MCF 10A (cell line): ENCODE measurements at regions not wholly inside any gene's neighbourhood (a gene's known extent, or its start where the extent isn't known, plus 50 kb on each side); places are given as distances from the start of the nearest gene placed in this dataset.
A peak's percentile ranks its signal among the peaks of the same experiment; 100 is the strongest.

Experiments
- BruUV-seq: library from RNA; stranded (reverse); fragments of 400-500 nt; replicated peaks from 2 replicates; lab custom pipeline; 2021; lab: Mats Ljungman, UMichigan
- CTCF ChIA-PET: fragments of 300-600 bp; sonication (Branson Sonifier 250); formaldehyde crosslinking; extraction: SDS; loops from one replicate; lab custom pipeline; 2021; ENCODE audit warnings: antibody characterized with exemption, inconsistent platforms; lab: Yijun Ruan, JAX
- POLR2A ChIA-PET: fragments of 300-600, 350-650 bp; sonication (Branson Sonifier 250); formaldehyde crosslinking; extraction: SDS; loops from one replicate; lab custom pipeline; 2020; ENCODE audit warnings: antibody characterized with exemption, inconsistent platforms; lab: Yijun Ruan, JAX
- DNase-seq: peaks from one replicate; pipeline ENCODE4 v3.0.0-alpha.2; 2018; ENCODE audit not compliant: unreplicated experiment
- H3K27ac Mint-ChIP-seq: one replicate; pipeline ENCODE4 v1.8.0; 2022; ENCODE audit warnings: mild to moderate bottlenecking, low read depth, mixed read lengths; ENCODE audit not compliant: unreplicated experiment
- H3K27me3 Mint-ChIP-seq: one replicate; pipeline ENCODE4 v1.8.0; 2022; ENCODE audit warnings: mixed read lengths; ENCODE audit not compliant: insufficient read depth, unreplicated experiment
- H3K36me3 Mint-ChIP-seq: one replicate; pipeline ENCODE4 v1.8.0; 2022; ENCODE audit warnings: mild to moderate bottlenecking, moderate library complexity, mixed read lengths; ENCODE audit not compliant: insufficient read depth, unreplicated experiment
- H3K4me1 Mint-ChIP-seq: one replicate; pipeline ENCODE4 v1.8.0; 2022; ENCODE audit warnings: mixed read lengths; ENCODE audit not compliant: insufficient read depth, unreplicated experiment
- H3K4me3 Mint-ChIP-seq: one replicate; pipeline ENCODE4 v1.8.0; 2022; ENCODE audit warnings: mild to moderate bottlenecking, moderate library complexity, mixed read lengths; ENCODE audit not compliant: unreplicated experiment
- H3K9me3 Mint-ChIP-seq: one replicate; pipeline ENCODE4 v1.8.0; 2022; ENCODE audit warnings: mixed read lengths; ENCODE audit not compliant: unreplicated experiment
- intact Hi-C: fragments of 100-400 bp; cut with micrococcal nuclease; formaldehyde crosslinking; loops from 2 replicates; pipeline ENCODE4 v1.14.1; 2022
- TF ChIP-seq, protein P1 (sequence below): fragments of 200-600 bp; IDR thresholded peaks from one replicate; pipeline ENCODE4 v1.8.0; 2022; ENCODE audit warnings: antibody characterized with exemption, mild to moderate bottlenecking; ENCODE audit not compliant: unreplicated experiment

DNA sequence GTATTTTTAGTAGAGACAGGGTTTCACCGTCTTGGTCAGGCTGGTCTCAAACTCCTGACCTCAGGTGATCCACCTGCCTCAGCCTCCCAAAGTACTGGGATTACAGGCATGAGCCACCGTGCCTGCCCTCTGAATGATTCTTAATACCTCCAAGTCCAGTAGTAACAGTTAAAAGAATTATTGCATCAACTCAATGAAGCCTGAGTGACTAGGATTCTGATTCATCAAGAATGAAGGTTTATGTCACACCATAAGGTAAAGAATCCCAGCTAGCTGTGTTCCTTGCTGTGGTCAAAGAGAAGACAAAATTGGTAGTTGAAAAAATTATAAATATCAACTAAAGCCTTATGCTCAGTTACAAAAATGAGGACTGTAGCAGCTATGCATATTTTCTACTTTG lies 81.2 kb upstream of the ABCC4 start:
- H3K36me3 Mint-ChIP-seq: no peaks in the 10 kb centered on the region
- H3K27me3 Mint-ChIP-seq: no peaks in the 10 kb centered on the region
- no peaks in the 10 kb centered on the region for H3K9me3 Mint-ChIP-seq
- ChIA-PET POLR2A (interaction anchor here (0.6 to 1.0 kb wide), 3 partner anchors 193 to 1842 kb away, joined by 3 read pairs; no protein-coding TSS in a partner anchor), CTCF (interaction anchor here (0.6 to 10.3 kb wide), 9 partner anchors 11 to 192 kb away, joined by 3 to 273 read pairs (median 12); partner anchors contain the start of gene ABCC4)
- H3K4me1 Mint-ChIP-seq: peaks cover 6% of the 10 kb centered on the region
- DNase-seq: peak; percentile 29
- TF ChIP-seq, protein P1, sequence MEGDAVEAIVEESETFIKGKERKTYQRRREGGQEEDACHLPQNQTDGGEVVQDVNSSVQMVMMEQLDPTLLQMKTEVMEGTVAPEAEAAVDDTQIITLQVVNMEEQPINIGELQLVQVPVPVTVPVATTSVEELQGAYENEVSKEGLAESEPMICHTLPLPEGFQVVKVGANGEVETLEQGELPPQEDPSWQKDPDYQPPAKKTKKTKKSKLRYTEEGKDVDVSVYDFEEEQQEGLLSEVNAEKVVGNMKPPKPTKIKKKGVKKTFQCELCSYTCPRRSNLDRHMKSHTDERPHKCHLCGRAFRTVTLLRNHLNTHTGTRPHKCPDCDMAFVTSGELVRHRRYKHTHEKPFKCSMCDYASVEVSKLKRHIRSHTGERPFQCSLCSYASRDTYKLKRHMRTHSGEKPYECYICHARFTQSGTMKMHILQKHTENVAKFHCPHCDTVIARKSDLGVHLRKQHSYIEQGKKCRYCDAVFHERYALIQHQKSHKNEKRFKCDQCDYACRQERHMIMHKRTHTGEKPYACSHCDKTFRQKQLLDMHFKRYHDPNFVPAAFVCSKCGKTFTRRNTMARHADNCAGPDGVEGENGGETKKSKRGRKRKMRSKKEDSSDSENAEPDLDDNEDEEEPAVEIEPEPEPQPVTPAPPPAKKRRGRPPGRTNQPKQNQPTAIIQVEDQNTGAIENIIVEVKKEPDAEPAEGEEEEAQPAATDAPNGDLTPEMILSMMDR: no peak
- BruUV-seq: no TSS peak
- no peak overlapping the region for H3K4me3 Mint-ChIP-seq
- H3K27ac Mint-ChIP-seq: no peak overlapping the region
- intact Hi-C loops: no loop called here

DNA sequence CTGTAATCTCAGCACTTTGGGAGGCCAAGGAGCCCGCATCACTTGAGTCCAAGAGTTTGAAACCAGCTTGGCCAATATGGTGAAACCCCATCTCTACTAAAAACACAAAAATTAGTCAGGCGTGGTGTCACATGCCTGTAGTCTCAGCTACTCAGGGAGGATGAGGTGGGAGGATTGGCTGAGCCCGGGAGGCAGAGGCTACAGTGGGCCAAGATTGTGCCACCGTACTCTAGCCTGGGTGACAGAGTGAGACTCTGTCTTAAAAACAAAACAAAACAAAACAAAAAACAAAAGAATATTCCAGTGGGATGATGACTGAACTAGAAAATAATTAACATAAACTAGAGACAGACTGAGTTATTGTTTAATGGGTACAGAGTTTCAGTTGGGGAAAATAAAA lies 81.7 kb upstream of the ABCC4 start:
- Mint-ChIP-seq H3K4me3 (no peak overlapping the region), H3K36me3 (no peaks in the 10 kb centered on the region), H3K4me1 (peaks cover 6% of the 10 kb centered on the region), H3K9me3 (no peaks in the 10 kb centered on the region), H3K27ac (no peak overlapping the region), H3K27me3 (peaks cover 1% of the 10 kb centered on the region)
- no peak for DNase-seq
- ChIA-PET POLR2A (interaction anchor here (0.6 to 1.0 kb wide), 3 partner anchors 194 to 1841 kb away, joined by 3 read pairs; no protein-coding TSS in a partner anchor), CTCF (interaction anchor here (0.7 to 10.3 kb wide), 7 partner anchors 21 to 228 kb away, joined by 3 to 273 read pairs (median 21); partner anchors contain the start of gene ABCC4)
- intact Hi-C loops: no loop called here
- TF ChIP-seq, protein P1: no peak
- BruUV-seq: no TSS peak

DNA sequence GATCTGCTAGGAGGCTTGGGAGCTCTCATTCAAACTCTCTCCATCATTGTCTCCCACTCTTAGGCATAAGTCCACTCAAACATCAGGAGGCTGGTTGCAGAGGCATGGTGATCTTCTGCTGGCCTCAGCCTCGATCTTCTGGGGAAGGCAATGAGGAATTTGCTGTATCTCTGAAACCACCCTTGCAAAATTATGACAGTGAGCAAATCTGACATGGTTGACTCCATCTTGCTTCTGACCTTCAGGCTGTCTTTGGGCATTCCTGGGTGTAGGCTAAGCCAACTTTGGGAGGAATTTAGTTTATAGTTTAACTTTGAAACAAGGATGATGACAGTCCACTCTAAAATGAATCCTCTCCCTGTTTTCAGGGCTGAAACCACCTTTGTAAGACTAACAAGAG lies 84.1 kb upstream of the ABCC4 start:
- Mint-ChIP-seq H3K4me3 (no peak overlapping the region), H3K27me3 (peaks cover 26% of the 10 kb centered on the region), H3K9me3 (no peaks in the 10 kb centered on the region), H3K27ac (no peak overlapping the region), H3K4me1 (peaks cover 4% of the 10 kb centered on the region), H3K36me3 (no peaks in the 10 kb centered on the region)
- ChIA-PET CTCF (interaction anchor here (9.0 to 9.4 kb wide), 2 partner anchors 19 to 195 kb away, joined by 172 to 273 read pairs; no protein-coding TSS in a partner anchor), POLR2A (no interaction called here)
- no peak for DNase-seq
- intact Hi-C loops: no loop called here
- TF ChIP-seq, protein P1: no peak
- BruUV-seq: no TSS peak

DNA sequence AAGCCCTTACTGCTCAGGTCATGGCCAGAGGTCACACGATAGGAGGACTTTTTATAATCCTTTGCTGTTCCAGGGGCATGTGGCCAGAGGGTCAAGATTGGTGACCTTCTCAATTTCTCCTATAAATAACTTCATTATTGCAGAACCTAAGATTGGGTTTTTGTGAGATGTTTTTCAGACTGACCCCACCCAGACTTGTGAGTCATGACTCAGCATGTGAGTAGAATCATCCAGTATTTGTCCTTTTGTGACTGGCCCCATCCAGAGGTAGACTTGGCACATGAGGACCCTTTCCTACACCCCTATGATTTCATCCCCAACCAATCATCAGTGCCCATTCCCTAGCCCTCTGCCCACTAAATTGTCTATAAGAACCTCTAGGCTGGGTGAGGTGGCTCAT lies 84.5 kb upstream of the ABCC4 start:
- intact Hi-C loops: no loop called here
- Mint-ChIP-seq H3K4me3 (no peak overlapping the region), H3K9me3 (no peaks in the 10 kb centered on the region), H3K4me1 (no peaks in the 10 kb centered on the region), H3K27ac (no peak overlapping the region), H3K27me3 (peaks cover 30% of the 10 kb centered on the region), H3K36me3 (no peaks in the 10 kb centered on the region)
- ChIA-PET POLR2A (no interaction called here), CTCF (interaction anchor here (9.4 kb wide), 1 partner anchor 18 kb away, joined by 172 read pairs; no protein-coding TSS in a partner anchor)
- TF ChIP-seq, protein P1: no peak
- BruUV-seq: no TSS peak
- DNase-seq: no peak
